Neural cell (in vitro differentiated cells): ENCODE measurements at regions not wholly inside any gene's neighbourhood (a gene's known extent, or its start where the extent isn't known, plus 50 kb on each side); places are given as distances from the start of the nearest gene placed in this dataset.

Experiments used
- CTCF ChIP-seq: fragments of 450-650 bp; IDR thresholded peaks from 2 replicates; pipeline ENCODE4 v1.5.1; 2014; ENCODE audit warnings: antibody characterized with exemption, mild to moderate bottlenecking, moderate library complexity; ENCODE audit not compliant: poor library complexity, severe bottlenecking
- EP300 ChIP-seq: fragments of 450-650 bp; conservative IDR thresholded peaks from 2 replicates; pipeline ENCODE4 v1.6.1; 2014; ENCODE audit warnings: antibody characterized with exemption, mild to moderate bottlenecking, moderate library complexity; ENCODE audit not compliant: poor library complexity, severe bottlenecking
- POLR2AphosphoS5 ChIP-seq: IDR thresholded peaks from 2 replicates; pipeline ENCODE4 v1.6.1; 2012
- REST ChIP-seq: IDR thresholded peaks from 2 replicates; pipeline ENCODE4 v1.6.1; 2012; ENCODE audit warnings: borderline replicate concordance

- no peak for TF ChIP-seq CTCF
- no peak for TF ChIP-seq EP300
- TF ChIP-seq POLR2AphosphoS5: no peak
- TF ChIP-seq REST: no peak
These were observed 142.8 kb upstream of the CT83 start for GRCh38 chrX:116605576-116605975.
